ENCODE measurements at regions not wholly inside any gene's neighbourhood (a gene's known extent, or its start where the extent isn't known, plus 50 kb on each side); places are given as distances from the start of the nearest gene placed in this dataset.
A peak's percentile ranks its signal among the peaks of the same experiment; 100 is the strongest.

GRCh38 chr12:124465473-124465872 is 101.9 kb downstream of the NCOR2 start:
- Histone ChIP-seq H3K36me3 (ENCODE audit: control insufficient read depth, insufficient read depth, low read length) (peaks cover 4% of the 10 kb centered on the region), H3K27me3 (ENCODE audit: control insufficient read depth, insufficient read depth, low read length) (no peaks in the 10 kb centered on the region), H3K27ac (ENCODE audit: insufficient read depth, low read length, poor library complexity, severe bottlenecking) (peak overlapping the region; percentile 85), H3K9me3 (ENCODE audit: control insufficient read depth in 2 of 2, low read length in 2 of 2) (peaks cover 3 to 8% of the 10 kb centered on the region in 2 experiments), H3K4me1 (ENCODE audit: control insufficient read depth, insufficient read depth, low read length, poor library complexity, severe bottlenecking) (peaks cover 39% of the 10 kb centered on the region), H3K4me3 (ENCODE audit: low read depth, low read length) (peak overlapping the region; percentile 71)
- Mint-ChIP-seq H3K27ac (peak overlapping the region; percentile 89 to 92 (median 90)), H3K4me3 (peak overlapping the region; percentile 73 to 87 (median 85)), H3K4me1 (peaks cover 24 to 66% (median 38%) of the 10 kb centered on the region in 4 donors), H3K9me3 (peaks cover 0 to 4% (median 1%) of the 10 kb centered on the region in 7 donors), H3K27me3 (no peaks in the 10 kb centered on the region), H3K36me3 (peaks cover 24% of the 10 kb centered on the region)
- ATAC-seq (ENCODE audit: low read depth in 2 of 2) (no peak), DNase-seq (no peak)

GRCh38 chr12:124464830-124465229 is 102.6 kb downstream of the NCOR2 start:
- DNase-seq (no peak), ATAC-seq (ENCODE audit: low read depth in 2 of 2) (no peak)
- peaks cover 4% of the 10 kb centered on the region for H3K36me3 ChIP-seq (ENCODE audit: control insufficient read depth, insufficient read depth, low read length)
- H3K27me3 ChIP-seq (ENCODE audit: control insufficient read depth, insufficient read depth, low read length) = no peaks in the 10 kb centered on the region
- Mint-ChIP-seq H3K4me3 (peak overlapping the region; percentile 60 to 94 (median 67)), H3K9me3 (peaks cover 0 to 4% (median 1%) of the 10 kb centered on the region in 7 donors), H3K4me1 (peaks cover 23 to 63% (median 35%) of the 10 kb centered on the region in 4 donors), H3K27ac (peak overlapping the region; percentile 44 to 89 (median 83)), H3K27me3 (no peaks in the 10 kb centered on the region), H3K36me3 (peaks cover 22% of the 10 kb centered on the region)
- H3K4me3 ChIP-seq (ENCODE audit: low read depth, low read length) = peak overlapping the region; percentile 71
- H3K9me3 ChIP-seq (ENCODE audit: control insufficient read depth in 2 of 2, low read length in 2 of 2) = peaks cover 3 to 8% of the 10 kb centered on the region in 2 experiments
- H3K4me1 ChIP-seq (ENCODE audit: control insufficient read depth, insufficient read depth, low read length, poor library complexity, severe bottlenecking) = peaks cover 38% of the 10 kb centered on the region
- peak overlapping the region; percentile 85 for H3K27ac ChIP-seq (ENCODE audit: insufficient read depth, low read length, poor library complexity, severe bottlenecking)

- Histone ChIP-seq H3K9me3 (ENCODE audit: control insufficient read depth in 2 of 2, low read length in 2 of 2) (peaks cover 1 to 2% of the 10 kb centered on the region in 2 experiments), H3K36me3 (ENCODE audit: control insufficient read depth, insufficient read depth, low read length) (peaks cover 4% of the 10 kb centered on the region), H3K27me3 (ENCODE audit: control insufficient read depth, insufficient read depth, low read length) (no peaks in the 10 kb centered on the region), H3K4me1 (ENCODE audit: control insufficient read depth, insufficient read depth, low read length, poor library complexity, severe bottlenecking) (peaks cover 33% of the 10 kb centered on the region), H3K4me3 (ENCODE audit: low read depth, low read length) (no peak overlapping the region), H3K27ac (ENCODE audit: insufficient read depth, low read length, poor library complexity, severe bottlenecking) (no peak overlapping the region)
- peaks cover 29% of the 10 kb centered on the region for H3K36me3 Mint-ChIP-seq
- ATAC-seq (ENCODE audit: low read depth in 2 of 2) (no peak), DNase-seq (no peak)
- peak overlapping the region; percentile 10 to 73 (median 38) for H3K4me3 Mint-ChIP-seq
- peaks cover 0 to 3% (median 1%) of the 10 kb centered on the region in 7 donors for H3K9me3 Mint-ChIP-seq
- H3K27me3 Mint-ChIP-seq = no peaks in the 10 kb centered on the region
- H3K27ac Mint-ChIP-seq = peak overlapping the region; percentile 44 to 89 (median 64)
- peaks cover 16 to 63% (median 35%) of the 10 kb centered on the region in 4 donors for H3K4me1 Mint-ChIP-seq
These were observed 103.3 kb downstream of the NCOR2 start for GRCh38 chr12:124464062-124464461.

GRCh38 chr12:124463341-124463921 is 104.0 kb downstream of the NCOR2 start:
- no peak for ATAC-seq (ENCODE audit: low read depth in 2 of 2)
- Mint-ChIP-seq H3K9me3 (peaks cover 0 to 3% (median 0%) of the 10 kb centered on the region in 7 donors), H3K4me3 (peak overlapping the region in 1 of 4 donors; percentile 80), H3K27ac (peak overlapping the region in 1 of 3 donors; percentile 89), H3K27me3 (no peaks in the 10 kb centered on the region), H3K4me1 (peaks cover 15 to 66% (median 36%) of the 10 kb centered on the region in 4 donors), H3K36me3 (peaks cover 33% of the 10 kb centered on the region)
- Histone ChIP-seq H3K4me1 (ENCODE audit: control insufficient read depth, insufficient read depth, low read length, poor library complexity, severe bottlenecking) (peaks cover 33% of the 10 kb centered on the region), H3K27ac (ENCODE audit: insufficient read depth, low read length, poor library complexity, severe bottlenecking) (no peak overlapping the region), H3K4me3 (ENCODE audit: low read depth, low read length) (no peak overlapping the region), H3K9me3 (ENCODE audit: control insufficient read depth in 2 of 2, low read length in 2 of 2) (no peaks in the 10 kb centered on the region), H3K27me3 (ENCODE audit: control insufficient read depth, insufficient read depth, low read length) (no peaks in the 10 kb centered on the region), H3K36me3 (ENCODE audit: control insufficient read depth, insufficient read depth, low read length) (peaks cover 4% of the 10 kb centered on the region)
- no peak for DNase-seq

GRCh38 chr12:124462750-124463149 is 104.7 kb downstream of the NCOR2 start:
- H3K27me3 ChIP-seq (ENCODE audit: control insufficient read depth, insufficient read depth, low read length) = no peaks in the 10 kb centered on the region
- Mint-ChIP-seq H3K4me3 (peak overlapping the region in 2 of 4 donors; percentile 33 to 80), H3K9me3 (peaks cover 0 to 3% (median 0%) of the 10 kb centered on the region in 7 donors), H3K4me1 (peaks cover 15 to 73% (median 38%) of the 10 kb centered on the region in 4 donors), H3K27ac (peak overlapping the region; percentile 31 to 96 (median 60)), H3K27me3 (no peaks in the 10 kb centered on the region), H3K36me3 (peaks cover 33% of the 10 kb centered on the region)
- no peak for DNase-seq
- H3K4me3 ChIP-seq (ENCODE audit: low read depth, low read length) = no peak overlapping the region
- H3K4me1 ChIP-seq (ENCODE audit: control insufficient read depth, insufficient read depth, low read length, poor library complexity, severe bottlenecking) = peaks cover 39% of the 10 kb centered on the region
- no peak for ATAC-seq (ENCODE audit: low read depth in 2 of 2)
- H3K36me3 ChIP-seq (ENCODE audit: control insufficient read depth, insufficient read depth, low read length) = peaks cover 4% of the 10 kb centered on the region
- no peak overlapping the region for H3K27ac ChIP-seq (ENCODE audit: insufficient read depth, low read length, poor library complexity, severe bottlenecking)
- no peaks in the 10 kb centered on the region for H3K9me3 ChIP-seq (ENCODE audit: control insufficient read depth in 2 of 2, low read length in 2 of 2)

GRCh38 chr12:124461851-124462623 is 105.4 kb downstream of the NCOR2 start:
- Mint-ChIP-seq H3K9me3 (peaks cover 0 to 3% (median 0%) of the 10 kb centered on the region in 7 donors), H3K4me1 (peaks cover 15 to 75% (median 38%) of the 10 kb centered on the region in 4 donors), H3K27me3 (no peaks in the 10 kb centered on the region), H3K27ac (peak overlapping the region in 2 of 3 donors; percentile 65 to 79), H3K36me3 (peaks cover 33% of the 10 kb centered on the region), H3K4me3 (peak overlapping the region in 2 of 4 donors; percentile 53 to 80)
- peaks cover 4% of the 10 kb centered on the region for H3K36me3 ChIP-seq (ENCODE audit: control insufficient read depth, insufficient read depth, low read length)
- H3K9me3 ChIP-seq (ENCODE audit: control insufficient read depth in 2 of 2, low read length in 2 of 2) = no peaks in the 10 kb centered on the region
- H3K27ac ChIP-seq (ENCODE audit: insufficient read depth, low read length, poor library complexity, severe bottlenecking) = no peak overlapping the region
- no peaks in the 10 kb centered on the region for H3K27me3 ChIP-seq (ENCODE audit: control insufficient read depth, insufficient read depth, low read length)
- H3K4me1 ChIP-seq (ENCODE audit: control insufficient read depth, insufficient read depth, low read length, poor library complexity, severe bottlenecking) = peaks cover 39% of the 10 kb centered on the region
- no peak for ATAC-seq (ENCODE audit: low read depth in 2 of 2)
- no peak for DNase-seq
- no peak overlapping the region for H3K4me3 ChIP-seq (ENCODE audit: low read depth, low read length)

- no peak for DNase-seq
- H3K36me3 Mint-ChIP-seq = peaks cover 33% of the 10 kb centered on the region
- H3K9me3 ChIP-seq (ENCODE audit: control insufficient read depth in 2 of 2, low read length in 2 of 2) = no peaks in the 10 kb centered on the region
- H3K27me3 Mint-ChIP-seq = no peaks in the 10 kb centered on the region
- H3K9me3 Mint-ChIP-seq = peaks cover 0 to 3% (median 0%) of the 10 kb centered on the region in 7 donors
- H3K4me3 Mint-ChIP-seq = peak overlapping the region in 1 of 4 donors; percentile 28
- no peak for ATAC-seq (ENCODE audit: low read depth in 2 of 2)
- H3K36me3 ChIP-seq (ENCODE audit: control insufficient read depth, insufficient read depth, low read length) = peaks cover 4% of the 10 kb centered on the region
- H3K27ac Mint-ChIP-seq = no peak overlapping the region
- H3K27ac ChIP-seq (ENCODE audit: insufficient read depth, low read length, poor library complexity, severe bottlenecking) = no peak overlapping the region
- H3K4me1 ChIP-seq (ENCODE audit: control insufficient read depth, insufficient read depth, low read length, poor library complexity, severe bottlenecking) = peaks cover 35% of the 10 kb centered on the region
- no peak overlapping the region for H3K4me3 ChIP-seq (ENCODE audit: low read depth, low read length)
- no peaks in the 10 kb centered on the region for H3K27me3 ChIP-seq (ENCODE audit: control insufficient read depth, insufficient read depth, low read length)
- peaks cover 15 to 71% (median 37%) of the 10 kb centered on the region in 4 donors for H3K4me1 Mint-ChIP-seq
These were observed 106.2 kb downstream of the NCOR2 start for GRCh38 chr12:124461241-124461673.
